Activated T-cell treated with anti-CD3 and anti-CD28 coated beads for 24 hours (primary cell): ENCODE measurements at regions not wholly inside any gene's neighbourhood (a gene's known extent, or its start where the extent isn't known, plus 50 kb on each side); places are given as distances from the start of the nearest gene placed in this dataset.

ENCODE experiments used
- DNase-seq: peaks from one replicate; pipeline ENCODE4 v3.0.0-alpha.2; 2020; ENCODE audit warnings: low read depth

GRCh38 chr4:108567831-108568230 lies 52.5 kb upstream of the RPL34 start:
- no peak for DNase-seq

GRCh38 chr4:108561116-108561515 lies 59.3 kb upstream of the RPL34 start:
- DNase-seq, result no peak

DNA sequence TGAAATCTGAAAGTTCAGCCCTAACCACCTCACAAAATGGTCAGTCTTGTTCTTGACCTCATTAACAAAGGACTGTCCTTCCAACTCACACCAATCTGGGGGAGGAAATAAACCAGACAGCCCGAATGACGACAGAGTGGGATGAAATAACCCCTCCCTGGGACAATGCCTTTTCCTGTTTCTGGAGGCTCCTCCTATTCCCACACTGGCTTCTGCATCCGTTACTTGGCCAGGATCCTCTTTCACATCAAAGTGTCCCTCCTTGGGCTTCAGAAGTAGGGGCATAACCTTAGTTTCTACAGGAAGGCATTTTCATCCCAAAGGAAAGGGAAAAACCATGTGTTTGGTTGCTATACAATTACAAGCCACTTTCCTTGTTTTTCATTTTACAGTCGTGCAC lies 59.8 kb upstream of the RPL34 start:
- DNase-seq, result no peak

DNA sequence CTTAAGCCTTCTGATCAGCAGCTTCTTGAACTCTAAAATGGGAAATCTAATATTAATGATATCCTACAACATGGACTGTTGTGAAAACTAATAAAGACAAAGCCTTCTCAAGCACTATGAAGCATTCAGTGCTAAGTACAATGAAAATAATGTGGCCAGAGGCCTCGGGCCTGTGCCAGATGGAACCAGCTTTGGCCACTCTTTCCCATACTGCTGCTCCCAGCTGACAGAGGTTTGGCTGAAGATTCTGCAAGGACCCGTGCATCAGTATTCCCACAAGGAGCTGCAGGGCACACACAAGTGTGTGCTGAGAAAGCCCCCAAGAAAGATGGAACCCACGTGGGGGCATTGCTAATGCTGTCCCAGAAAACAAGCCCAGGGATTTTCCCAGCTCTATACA lies 60.5 kb upstream of the RPL34 start:
- DNase-seq, result no peak

DNA sequence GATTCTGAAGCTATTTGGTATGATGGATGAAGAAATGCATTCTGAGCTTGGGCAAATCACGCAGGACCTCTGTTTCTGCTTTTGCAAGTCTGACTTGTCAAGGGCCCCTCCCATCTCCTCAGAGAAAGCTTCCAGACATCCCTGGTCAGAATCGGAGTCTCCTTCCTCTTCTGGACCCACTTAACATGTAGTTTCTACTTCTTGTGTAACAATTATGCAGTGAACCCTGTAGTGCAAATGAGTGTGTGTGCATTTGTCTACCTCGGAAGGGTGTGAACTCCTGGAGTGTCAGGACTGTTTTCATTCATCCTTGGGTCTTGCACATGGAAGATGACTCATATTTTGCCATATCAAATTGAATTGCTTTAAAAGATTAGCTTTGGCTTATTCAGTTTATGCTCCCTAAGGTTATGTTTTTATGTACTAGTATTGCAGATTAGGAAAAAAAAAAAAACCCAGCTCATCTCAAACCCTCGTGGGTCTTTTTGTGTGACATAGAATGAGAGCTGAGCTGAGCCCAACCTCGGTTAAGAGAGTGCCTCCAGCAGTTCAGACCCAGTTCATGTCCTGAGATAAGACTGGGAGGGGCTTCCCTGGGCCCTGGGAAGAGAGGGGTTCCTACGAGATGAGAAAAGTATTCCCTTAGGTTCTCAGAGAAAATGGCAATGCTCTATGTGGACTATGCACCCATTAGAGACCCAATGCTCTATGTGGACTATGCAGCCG lies 61.1 kb upstream of the RPL34 start:
- no peak for DNase-seq

DNA sequence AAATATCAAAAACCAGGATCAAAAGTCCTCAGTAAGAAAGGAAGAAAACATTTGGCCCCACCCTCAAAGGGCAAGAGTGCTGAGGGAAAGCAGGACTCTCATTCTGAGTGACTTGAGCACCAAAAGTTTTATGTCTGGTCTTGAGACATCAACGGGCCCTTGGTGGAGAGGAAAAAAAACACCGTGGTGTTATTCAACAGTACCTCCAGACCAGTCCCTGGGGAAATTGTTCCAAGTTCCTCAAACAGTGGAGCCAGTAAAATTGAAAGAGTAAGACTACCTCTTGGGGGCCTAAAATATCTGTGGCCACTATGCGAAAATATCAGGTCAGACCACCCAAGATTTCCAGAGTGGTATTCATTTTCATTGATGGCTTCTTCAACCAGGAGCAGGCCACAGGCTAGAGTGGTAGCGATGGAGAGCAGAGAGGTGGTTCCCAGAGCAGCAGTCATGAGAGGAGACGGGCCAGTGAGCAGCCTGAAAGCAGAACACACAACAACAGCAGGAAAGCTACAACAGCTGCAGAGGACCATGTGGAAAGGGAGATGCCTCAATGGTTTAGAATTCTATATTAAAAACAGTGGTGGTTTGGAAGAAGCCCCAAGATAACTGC lies 63.7 kb upstream of the RPL34 start:
- DNase-seq, result no peak

- DNase-seq, result no peak
Measured at GRCh38 chr4:108556166-108556565, 64.2 kb upstream of the RPL34 start.

DNA sequence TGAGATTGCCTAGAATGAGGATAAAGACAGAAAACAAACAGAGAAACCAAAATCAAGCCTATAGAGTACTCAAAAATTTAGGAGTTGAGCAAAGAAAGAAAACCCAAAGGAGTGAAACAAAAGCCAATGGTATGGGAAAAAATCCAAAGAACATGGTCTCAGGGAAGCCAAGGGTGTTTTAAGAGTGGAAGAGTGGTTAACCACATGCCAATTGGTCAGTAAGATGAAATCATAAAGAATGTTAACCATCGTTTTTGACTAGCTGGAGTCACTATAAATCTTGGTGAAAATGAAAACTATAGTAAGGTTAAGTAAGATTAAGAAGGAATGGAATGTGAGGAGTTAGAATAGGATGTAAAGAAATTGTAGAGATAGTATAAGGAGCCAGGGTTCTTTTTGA lies 64.7 kb upstream of the RPL34 start:
- no peak for DNase-seq

- DNase-seq, result no peak
Measured at GRCh38 chr4:108547682-108548081, 72.7 kb upstream of the RPL34 start.

- DNase-seq, result no peak
Measured at GRCh38 chr4:108546728-108547127, 73.6 kb upstream of the RPL34 start.

- no peak for DNase-seq
Measured at GRCh38 chr4:108544481-108544880, 75.9 kb upstream of the RPL34 start.

DNA sequence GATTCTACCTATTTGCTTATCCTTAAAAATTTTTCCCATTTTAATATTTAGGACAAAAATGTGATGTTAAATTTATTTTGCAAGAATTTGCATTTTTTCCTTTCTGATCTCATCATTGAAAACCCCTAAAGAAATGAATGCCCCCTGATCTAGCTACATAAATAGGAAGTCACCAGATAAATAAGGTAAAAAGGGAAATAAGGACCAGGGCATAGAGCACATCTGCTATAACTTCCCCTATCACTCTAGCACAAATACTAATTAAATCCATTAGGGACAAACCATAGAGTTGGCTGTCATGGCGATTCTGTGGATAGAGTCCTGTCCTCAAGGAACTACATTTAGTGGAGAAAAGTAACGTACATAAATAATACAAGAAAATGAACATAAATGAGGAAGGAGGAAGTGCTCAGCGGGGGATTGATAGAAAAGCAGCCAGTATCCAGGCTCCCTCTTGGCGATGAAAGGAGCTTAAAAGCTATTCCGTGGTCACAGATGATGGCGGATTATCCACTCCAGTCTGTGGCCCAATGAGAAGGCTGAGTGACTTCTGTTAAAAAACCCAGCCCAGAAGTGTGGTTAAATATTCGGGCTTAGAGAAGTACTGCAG lies 76.9 kb upstream of the RPL34 start:
- no peak for DNase-seq

DNA sequence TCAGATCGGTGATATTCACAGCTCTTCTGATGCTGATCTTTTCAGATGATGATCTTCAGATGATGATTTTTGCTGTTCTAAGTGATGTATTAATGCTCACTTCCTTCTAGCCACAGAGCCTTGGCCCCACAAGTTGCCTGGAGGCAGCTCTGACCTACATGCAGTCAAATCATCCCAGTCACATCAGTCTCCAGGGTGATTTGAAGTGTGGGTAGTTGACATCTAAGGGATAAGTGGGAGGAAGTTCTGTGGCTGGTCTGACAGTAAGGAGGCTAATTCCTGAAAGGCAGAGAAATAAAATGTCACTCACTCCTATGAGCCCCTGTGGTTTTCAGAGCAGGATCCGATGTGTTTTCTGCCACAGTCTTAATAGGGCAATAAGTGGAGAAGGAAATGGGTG lies 79.8 kb upstream of the RPL34 start:
- no peak for DNase-seq

DNA sequence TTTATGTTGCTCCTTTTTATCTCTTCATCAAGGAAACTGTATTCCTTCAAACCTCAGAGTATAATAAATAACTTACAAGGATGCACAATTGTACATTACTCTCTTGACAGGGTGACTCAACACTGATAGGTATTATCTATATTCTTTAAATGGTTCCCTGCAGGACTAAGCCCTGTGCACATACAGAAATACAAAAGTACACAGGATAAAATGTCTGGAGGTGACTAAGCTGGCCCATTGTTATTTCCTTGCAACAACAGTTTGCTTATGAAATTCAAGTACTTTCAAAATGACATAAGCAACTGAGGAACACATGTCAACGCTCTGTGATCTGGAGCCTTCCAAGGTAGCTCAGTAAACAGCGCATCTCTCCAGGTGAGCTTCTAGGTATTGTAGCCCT lies 83.8 kb upstream of the RPL34 start:
- no peak for DNase-seq

DNA sequence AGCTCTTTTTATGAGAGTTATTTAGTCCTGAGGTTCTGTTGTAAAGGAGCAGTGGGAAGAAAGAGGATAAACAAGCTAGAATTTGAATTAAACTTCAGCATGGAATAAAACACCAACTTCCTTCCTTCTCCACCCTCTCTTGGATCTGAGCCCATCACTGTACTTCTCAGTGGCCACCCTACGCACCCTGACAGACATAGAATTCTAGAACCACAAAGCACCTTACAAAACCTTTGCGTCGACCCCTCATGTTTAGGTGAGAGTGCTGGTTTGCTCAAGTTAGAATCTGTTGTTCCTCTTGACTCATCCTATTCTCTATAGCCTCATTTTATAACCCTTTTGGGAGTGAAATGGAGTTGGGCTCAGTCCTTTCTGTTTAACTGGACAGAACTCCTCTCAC lies 84.6 kb upstream of the RPL34 start:
- no peak for DNase-seq

- DNase-seq, result no peak
Measured at GRCh38 chr4:108533876-108534275, 86.5 kb upstream of the RPL34 start.

- no peak for DNase-seq
Measured at GRCh38 chr4:108533245-108533844, 87.0 kb upstream of the RPL34 start.

DNA sequence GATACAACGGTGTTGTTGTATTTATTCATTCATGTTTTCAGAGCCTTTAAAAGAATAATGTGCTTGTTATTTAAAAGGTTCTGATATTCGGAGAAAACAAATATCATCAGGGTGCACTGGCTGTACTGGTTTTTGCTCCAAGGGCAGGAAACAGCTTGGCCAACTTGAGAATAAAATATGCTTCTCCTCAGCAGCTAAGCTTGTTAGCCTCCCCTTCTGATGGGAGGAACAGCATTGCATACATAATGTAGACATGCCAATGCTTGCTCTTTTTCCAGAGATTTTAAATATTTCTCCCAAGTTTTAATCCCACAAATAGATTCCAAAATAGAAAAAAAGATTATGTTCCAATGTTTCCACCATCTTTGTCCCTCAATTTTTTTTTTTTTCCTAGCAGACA lies 87.6 kb upstream of the RPL34 start:
- DNase-seq, result no peak

DNA sequence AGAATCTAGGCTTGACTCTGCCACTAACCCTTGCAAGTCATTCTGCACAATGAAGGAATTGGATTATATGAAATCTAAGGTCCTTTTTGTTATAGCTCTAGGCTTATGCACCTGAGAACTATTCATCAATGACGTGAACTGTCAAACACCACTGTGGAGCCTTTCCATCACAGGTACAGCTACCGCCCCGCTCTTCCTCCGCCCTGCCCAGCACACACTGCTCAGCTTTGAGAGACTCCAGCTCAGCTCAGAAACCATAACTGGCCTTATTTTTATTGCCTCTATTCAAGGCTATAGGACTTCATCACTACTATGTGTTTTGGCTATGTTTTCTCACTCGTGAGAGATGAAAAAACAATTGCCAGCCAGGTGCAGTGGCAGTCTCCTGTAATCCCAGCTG lies 88.2 kb upstream of the RPL34 start:
- DNase-seq, result no peak

GRCh38 chr4:108531461-108531860 lies 88.9 kb upstream of the RPL34 start:
- DNase-seq, result no peak

- DNase-seq, result no peak
Measured at GRCh38 chr4:108529984-108530905, 90.1 kb upstream of the RPL34 start.

- no peak for DNase-seq
Measured at GRCh38 chr4:108529102-108529501, 91.3 kb upstream of the RPL34 start.
